Head of caudate nucleus (tissue), 42 donors: ENCODE measurements at regions not wholly inside any gene's neighbourhood (a gene's known extent, or its start where the extent isn't known, plus 50 kb on each side); places are given as distances from the start of the nearest gene placed in this dataset.

Experiments
- DNase-seq, 42 donors: peaks; one replicate each; pipeline versions ENCODE4 v3.0.0 to v3.0.0-alpha.2; 2020 to 2021; ENCODE audit warnings: mixed read lengths in 7 of 42
- intact Hi-C: fragments of 100-400 bp; cut with DNase I; formaldehyde crosslinking; loops from one replicate; pipeline ENCODE4 v1.15.0; 2022

DNA sequence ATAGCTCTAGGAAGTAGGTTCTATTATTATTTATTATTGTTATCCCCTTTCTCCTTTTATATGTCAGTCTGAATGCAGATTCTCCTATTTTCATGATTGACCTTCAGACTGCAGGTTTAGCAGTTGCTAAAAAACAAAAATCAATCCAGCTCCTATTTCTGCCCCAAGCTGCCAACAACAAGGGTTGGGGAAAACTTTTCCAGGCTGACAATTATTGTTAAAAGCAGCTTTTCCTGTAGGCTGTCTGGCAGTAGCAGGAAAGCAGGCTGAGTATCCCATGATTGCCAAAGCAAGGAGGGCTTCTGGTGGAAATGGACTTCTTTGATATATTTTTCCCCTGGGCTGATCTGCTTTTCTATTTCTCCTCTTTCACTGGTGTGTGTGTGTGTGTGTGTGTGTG is 78.0 kb upstream of the CTLA4 start:
- DNase-seq = no peak
- intact Hi-C loops = no loop called here

DNA sequence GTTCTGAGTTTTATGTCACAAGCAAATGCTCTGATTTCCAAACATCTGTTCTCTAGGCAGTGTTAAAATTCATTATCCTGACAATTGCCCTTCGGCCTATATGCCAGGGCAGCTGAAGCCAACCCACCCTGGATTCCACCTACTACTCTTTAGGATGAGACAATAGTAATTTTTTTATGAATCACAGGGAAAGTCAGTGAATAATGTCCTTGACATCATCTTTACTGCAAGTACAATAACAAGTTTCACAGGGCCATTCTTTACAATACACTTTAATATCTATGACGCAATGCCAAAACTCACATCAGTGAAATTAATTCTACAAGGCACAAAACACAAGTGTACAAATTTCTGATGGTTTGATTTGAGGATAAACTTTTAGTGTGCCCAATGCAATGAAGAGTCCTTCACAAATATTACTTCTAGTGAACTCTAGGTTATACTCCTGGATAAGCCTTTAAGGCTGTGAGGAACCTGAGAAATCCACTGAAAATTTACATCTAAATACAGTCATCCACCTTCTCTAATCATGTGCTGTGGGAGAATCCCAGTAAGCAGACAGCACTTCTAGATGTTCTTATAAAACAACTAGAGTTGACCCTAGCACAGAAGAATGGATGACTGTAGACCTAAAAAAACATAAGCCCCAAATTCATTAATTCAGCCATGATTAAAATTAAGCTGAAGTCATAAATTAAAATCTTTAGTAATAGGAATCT is 77.3 kb upstream of the CTLA4 start:
- intact Hi-C loops = no loop called here
- DNase-seq = no peak

DNA sequence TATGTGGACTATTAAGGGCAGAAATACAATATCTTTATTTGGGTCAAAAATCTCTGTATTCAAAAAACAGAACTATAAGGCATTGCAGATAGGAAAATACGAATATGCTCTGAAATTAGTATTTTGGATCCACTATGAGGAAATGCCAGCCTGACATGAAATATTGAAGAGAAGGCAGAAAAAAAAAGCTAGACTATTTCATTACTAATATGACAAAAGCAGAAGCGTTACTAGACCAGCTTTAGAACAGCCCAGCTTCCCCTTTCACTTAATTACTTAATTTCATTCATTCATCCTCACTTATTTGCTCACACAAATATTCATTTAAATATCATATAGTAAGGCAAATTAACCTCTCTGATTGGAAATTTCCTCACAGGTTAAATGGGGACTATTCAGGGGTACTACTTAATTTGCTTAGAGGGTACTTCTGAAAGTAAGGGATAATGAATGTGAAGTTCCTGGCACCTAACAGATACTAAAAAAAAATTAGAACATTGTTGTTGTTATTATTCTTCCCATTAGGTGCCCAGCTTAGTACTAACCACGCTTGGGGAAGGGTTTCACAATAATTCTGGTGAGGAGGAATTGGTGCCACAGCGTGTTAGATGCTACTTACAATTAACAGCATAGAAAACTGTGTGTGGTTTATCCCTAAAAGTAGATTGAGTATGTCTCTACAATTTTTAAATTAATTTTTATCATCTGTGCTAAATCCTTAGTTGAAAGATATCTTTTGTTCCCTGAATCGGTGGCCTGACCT is 71.1 kb upstream of the CTLA4 start:
- intact Hi-C loops = no loop called here
- peak in 1 of 42 donors; percentile 3 for DNase-seq

DNA sequence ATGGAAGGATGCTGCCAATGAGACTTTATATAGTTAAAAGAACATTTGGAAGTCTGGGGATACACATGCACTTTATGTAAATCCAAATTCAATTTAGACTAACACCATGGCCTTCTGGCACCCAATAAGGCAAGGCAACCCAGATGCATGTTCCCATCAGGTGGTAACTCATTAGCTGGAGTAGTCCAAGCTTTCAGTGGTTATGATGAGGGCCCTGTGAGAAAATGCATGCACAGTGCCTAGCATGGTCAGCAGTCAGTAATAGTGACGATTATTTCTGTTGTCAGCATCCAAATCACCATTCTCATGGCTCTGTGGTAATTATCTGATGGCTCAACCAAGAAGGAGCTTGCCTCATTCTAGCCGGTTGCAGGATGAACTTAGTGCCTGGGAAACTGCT is 70.3 kb upstream of the CTLA4 start:
- DNase-seq = peak in 1 of 42 donors; percentile 4
- intact Hi-C loops = no loop called here

DNA sequence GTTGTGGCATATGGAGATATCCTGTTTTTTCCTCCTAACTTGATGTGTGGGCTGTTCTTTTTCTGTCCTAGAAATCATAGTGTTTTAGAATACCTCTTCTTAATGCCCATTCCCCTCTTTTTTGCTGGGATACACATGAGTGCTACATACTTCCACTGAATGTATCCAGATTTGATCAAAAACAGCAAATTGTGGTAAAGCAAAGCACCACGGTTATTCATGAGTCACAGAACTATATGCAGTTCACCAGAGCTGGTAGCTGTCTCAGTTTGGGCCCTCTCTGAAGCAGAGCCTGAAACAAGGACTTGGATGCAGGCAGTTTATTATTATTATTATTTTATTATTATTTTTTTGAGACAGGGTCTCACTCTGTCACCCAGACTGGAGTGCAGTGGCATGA is 69.9 kb upstream of the CTLA4 start:
- intact Hi-C loops = no loop called here
- DNase-seq = no peak

DNA sequence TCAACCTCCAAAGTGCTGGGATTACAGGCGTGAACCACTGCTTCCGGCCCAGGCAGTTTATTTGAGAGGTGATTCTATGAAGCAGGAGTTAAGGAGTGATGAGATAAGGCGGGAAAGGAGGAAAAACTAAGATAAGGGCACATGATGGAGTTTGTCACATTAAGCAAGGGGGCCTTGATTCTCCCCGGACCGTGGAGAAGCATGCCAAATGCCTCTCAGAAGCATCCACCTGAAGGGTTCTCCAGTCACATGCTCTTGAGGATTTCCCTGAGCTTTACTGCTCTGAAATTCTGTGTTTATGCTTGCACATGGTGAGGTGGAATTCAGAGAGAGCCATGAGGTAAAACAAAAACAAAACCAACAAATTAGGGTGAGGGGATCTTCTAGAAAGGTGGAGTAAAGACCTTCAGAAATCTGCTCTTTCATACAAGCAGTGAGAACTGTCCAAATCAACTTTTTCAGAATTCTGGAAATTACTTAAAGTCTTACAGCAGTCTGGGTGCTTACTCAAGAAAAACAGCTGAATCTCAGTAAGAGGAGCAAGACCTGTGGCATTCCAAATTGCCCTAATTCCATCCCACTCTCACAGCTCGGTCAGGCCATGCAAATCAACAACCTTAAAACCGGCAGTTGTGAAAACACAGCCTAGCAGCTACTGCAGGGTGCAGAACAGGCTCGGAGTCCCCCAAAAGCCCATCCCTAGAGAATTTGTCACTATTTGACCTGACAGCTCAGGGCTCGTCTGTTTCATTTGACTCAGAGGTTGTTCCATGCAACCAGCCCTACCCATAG is 69.1 kb upstream of the CTLA4 start:
- intact Hi-C loops = no loop called here
- DNase-seq = peak in 1 of 42 donors; percentile 5

DNA sequence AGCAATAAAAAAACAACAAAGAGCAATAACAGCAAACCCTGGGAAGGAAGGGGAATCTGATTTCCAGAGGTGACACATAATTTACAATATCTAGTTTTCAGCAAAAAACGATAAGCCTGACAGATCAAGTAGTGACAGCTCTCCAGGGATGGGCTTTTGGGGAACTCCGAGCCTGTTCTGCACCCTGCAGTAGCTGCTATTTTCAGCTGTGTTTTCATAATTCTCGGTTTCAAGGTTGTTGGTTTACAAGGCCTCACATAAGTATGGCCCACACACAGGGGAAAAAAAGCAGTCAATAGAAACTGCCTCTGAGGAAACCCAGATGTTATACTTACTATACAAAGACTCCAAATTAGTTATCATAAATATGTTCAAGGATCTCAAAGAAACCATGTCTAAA is 67.7 kb upstream of the CTLA4 start:
- intact Hi-C loops = no loop called here
- DNase-seq = peak in 1 of 42 donors; percentile 3

DNA sequence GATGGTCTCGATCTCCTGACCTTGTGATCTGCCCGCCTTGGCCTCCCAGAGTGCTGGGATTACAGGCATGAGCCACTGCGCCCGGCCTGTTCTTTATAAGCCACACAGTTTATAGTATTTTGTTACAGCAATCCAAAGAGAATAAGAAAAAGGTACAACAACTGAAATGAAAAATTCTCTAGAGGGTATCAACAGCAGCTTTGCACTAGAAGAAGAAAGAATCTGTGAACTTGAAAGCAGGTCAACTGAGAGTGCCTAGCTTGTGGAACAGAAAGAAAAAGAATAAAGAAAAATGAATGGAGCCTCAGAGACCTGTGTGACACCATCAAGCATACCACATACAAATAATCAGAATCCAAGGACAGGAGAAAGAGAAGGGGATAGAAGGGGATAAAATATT is 66.8 kb upstream of the CTLA4 start:
- intact Hi-C loops = no loop called here

DNA sequence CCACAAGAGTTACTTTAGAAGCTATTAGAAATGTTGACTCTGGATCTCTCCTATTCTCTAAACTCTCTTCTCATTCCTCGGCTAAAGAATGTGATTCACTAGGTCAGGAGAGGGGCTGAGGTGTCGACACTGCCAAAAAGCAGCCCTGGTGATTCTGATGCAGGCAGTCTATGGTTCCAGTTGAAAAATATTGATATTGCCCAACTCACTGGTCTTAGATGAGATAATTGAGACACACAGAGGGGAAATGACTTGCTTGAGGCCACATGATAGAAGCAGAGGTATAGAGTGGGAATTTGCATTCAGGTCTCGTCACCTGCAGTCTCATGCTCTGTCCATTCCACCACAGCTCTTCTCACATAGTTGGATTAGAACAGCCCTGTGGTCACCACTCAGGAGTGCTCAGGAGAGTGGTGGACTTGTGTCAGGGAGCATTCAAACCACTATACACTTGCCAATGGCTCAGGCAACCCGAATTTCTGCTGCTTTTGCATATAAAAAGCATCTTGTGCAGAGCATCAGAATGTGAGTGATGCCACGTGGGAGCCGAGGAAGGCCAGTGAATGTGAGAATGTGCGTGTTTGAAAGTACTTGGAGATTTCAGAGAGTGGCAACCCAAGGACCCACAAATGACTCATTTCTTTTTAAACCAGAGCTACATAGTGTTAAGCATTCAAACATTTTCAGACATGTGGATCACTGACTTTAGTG is 65.1 kb upstream of the CTLA4 start:
- peak in 1 of 42 donors; percentile 29 for DNase-seq
- intact Hi-C loops = no loop called here

More for the DNA sequence above, 66.8 kb upstream of the CTLA4 start:
- no peak for DNase-seq

DNA sequence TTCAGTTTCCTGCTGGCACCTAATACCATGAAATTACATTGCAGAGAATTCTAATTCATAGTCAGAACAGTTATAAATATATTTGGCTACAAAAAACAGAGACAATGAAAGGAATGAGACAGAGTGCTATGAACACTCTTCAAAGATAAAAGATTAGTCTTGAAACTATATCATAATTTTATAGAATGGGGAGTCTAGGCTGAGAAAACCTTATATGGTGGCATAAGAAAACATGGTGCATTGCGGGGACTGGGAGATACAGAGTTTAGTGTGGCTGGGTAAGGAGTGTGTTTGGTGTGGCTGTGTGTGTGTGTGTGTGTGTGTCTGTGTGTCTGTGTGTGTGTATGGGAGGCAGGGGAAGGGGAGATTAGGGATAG is 64.5 kb upstream of the CTLA4 start:
- intact Hi-C loops = no loop called here
- DNase-seq = no peak

DNA sequence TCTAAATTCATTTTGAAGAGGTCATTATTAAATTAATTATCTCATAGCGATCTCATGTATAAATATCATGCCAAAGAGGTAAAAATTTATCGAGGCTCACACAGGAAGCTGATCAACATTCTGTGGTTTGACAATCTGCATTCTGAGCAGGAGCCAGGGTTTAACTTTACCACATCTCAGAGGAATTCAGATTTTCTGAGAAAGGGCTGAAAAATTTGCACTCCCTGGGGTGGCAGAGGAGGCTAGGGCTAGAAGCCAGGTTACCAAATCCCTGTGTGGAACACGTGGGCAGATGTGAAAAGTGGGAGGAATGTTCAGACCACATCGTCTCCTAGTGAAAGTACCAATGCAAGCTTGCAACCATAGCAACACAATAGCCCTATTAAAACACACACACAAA is 63.5 kb upstream of the CTLA4 start:
- peak in 12 of 42 donors; percentile 8 to 55 (median 20) for DNase-seq
- intact Hi-C loops = no loop called here

DNA sequence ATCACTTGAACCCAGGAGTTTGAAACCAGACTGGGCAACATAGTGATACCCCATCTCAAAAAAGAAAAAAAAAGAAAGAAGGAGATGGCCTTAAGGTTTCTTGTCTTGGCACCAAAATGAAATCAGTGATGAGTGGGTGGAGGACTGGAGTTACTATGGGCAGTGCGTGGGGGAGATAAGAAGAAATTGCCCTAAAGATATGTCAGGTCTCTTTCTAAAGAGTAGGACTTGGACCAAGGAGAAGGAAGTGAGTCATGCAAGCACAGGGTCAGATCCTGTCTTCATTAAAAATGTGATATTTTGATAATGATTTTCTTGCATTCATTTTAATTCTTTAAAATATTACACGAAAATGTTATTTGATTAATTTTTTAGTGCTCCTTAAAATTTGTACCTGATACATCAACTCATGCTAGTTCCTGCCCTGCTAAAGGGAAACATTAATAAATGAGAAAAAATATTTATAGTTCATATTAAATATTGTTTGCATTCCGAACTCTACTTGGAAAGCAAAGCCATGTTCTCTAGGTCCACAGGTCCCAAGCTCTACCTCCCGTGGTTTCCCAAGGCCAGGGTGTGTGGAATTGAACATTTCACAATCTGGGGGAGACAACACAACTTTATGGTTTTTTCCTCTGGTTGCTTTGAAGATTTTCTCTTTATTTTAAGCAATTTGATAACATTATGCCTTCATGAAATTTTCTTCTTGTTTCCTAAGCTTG is 62.6 kb upstream of the CTLA4 start:
- intact Hi-C loops = no loop called here
- DNase-seq = peak in 1 of 42 donors; percentile 13

DNA sequence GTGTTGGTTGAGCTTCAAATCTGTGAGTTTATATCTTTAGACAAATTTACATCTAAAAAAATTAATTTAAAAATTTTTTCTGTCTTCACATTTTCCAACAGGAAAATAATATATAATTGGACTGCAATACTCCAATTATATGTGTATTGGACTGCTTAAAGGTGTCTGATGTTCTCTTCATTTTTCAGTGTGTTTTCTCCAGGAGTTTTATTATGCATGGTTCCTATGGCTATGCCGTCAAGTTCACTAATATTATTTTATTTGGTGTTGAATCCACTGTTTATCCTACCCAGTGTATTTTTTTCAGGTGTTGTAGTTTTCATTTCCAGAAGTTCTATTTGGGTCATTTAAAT is 62.1 kb upstream of the CTLA4 start:
- intact Hi-C loops = no loop called here
- DNase-seq = no peak

DNA sequence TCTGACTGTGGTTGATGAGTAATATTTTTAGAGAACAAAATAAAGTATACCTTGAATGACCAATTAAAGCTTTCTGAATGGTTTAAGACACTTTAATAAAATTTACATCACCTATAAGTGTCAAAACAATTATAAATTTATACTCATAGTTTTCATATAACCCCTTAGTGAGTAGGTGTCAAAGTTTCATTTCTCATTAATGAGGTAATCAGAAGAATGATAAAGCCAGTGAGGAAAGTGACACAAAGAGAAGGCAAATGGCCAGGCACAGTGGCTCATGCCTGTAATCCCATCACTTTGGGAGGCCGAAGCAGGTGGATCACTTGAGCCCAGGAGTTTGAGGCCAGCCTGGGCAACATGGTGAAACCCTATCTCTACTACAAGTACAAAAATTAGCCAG is 60.8 kb upstream of the CTLA4 start:
- intact Hi-C loops = no loop called here
- DNase-seq = no peak

DNA sequence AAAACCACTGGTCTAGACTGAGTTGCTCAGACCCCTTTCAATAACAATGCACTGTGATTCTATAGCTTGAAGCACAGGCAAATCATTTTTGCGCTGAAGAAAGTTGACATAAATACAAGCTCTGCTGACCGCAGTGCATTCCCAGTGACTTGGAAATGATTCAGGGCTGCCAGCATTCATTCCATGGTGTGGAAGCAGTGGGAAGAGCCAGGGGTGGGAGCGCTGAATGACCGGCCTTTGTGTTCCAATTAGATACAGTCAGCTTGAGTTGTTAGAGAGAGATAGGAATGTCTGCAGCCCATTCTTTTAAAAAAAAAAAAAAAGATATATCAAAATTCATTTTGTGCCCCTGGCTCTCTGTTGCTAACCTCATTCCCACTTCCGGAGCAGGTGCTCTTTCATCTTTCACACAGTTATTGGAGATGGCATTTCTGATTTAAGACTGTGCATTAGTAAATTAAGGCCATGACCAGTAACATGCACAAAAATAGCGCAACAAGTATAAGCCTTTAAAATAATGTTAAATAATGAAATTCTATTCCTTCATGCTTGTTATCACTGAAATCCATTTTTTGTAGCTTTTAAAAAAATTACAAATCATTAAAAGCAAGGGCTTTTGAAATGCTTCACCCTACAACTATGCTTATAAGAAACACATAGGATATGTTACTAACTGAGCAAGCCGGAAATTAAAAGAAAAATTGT is 59.4 kb upstream of the CTLA4 start:
- intact Hi-C loops = no loop called here
- DNase-seq = peak in 1 of 42 donors; percentile 18

DNA sequence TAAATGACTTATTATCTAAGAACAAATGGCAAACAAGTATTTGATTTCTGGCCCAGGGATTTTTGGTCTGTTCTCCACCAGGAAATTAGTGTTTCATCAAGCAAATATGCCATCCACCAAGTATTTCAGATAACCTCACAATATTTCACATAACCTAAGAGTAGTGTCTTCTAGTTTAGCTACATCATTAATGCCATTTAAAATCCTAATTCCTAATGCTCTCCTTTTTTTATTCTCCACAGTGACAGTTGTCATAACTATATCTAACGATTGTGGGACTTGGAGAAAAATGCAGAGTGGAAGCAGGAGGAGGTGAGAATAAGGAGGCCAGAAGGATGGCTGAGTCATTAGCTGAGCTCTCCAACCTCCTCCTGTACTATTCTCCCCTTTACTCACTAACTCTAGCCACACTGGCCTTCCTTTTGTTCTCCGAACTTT is 58.5 kb upstream of the CTLA4 start:
- intact Hi-C loops = no loop called here
- DNase-seq = no peak

DNA sequence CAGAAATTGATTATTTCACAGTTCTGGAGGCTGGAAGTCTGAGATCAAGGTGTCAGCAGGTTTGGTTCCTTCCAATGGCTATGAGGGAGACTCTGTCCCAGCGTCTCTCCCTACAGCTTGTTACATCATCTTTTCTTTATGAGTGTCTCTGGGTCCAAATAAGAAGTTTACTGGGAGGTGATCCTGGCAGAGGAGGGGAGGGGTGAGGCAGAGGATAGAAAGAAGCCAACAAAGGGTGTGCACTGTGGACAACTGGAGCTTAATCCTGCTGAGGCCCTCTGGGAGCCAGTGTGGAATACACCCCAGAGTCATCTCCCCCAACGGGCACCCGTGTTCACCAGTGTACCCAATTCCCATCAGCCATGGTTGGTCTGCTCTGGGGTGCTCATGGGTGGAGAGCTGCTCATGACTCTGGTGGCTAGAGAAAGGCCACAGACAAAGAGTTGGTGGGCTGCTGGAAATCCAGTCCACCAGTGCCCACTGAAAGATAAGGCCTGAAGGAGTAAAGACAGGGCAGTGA is 57.5 kb upstream of the CTLA4 start:
- intact Hi-C loops = no loop called here
- no peak for DNase-seq
